K562 (cell line): ENCODE measurements at regions not wholly inside any gene's neighbourhood (a gene's known extent, or its start where the extent isn't known, plus 50 kb on each side); places are given as distances from the start of the nearest gene placed in this dataset.

ENCODE experiments used
- ATAC-seq: fragments of 200-7000 bp; cut with Tn5 transposase; 3 replicates; pipeline ENCODE4 v1.9.1; 2020; ENCODE audit warnings: moderate library complexity
- BruUV-seq: library from RNA; stranded (reverse); fragments of 400-500 nt; replicated peaks from 2 replicates; lab custom pipeline; 2021; lab: Mats Ljungman, UMichigan
- CTCF ChIA-PET: fragments of 300-600 bp; formaldehyde crosslinking; extraction: SDS; loops from one replicate; lab custom pipeline; 2021; ENCODE audit warnings: low intra/inter-chr PET ratio; lab: Yijun Ruan, JAX
- POLR2A ChIA-PET: fragments of 300-600, 350-650 bp; sonication (Branson Sonifier 250); formaldehyde crosslinking; extraction: SDS; loops from one replicate; lab custom pipeline; 2021; ENCODE audit warnings: antibody characterized with exemption, inconsistent platforms; lab: Yijun Ruan, JAX
- DNase-seq, 4 experiments: peaks; one replicate each; pipeline versions ENCODE4 v3.0.0 to v3.0.0-alpha.2; 2011 to 2018; ENCODE audit warnings: low spot score in 3 of 4, mixed read lengths in 3 of 4; ENCODE audit errors: extremely low read depth in 1 of 4
- FAIRE-seq: peaks from 2 replicates; lab custom pipeline; 2011; peaks lifted over from hg19 to GRCh38; lab: Jason Lieb, UNC
- H2AFZ ChIP-seq: 2 replicates; pipeline ENCODE4 v1.6.0; 2011; ENCODE audit warnings: low read depth, low read length, control low read depth, inconsistent platforms
- H3K27ac ChIP-seq: fragments of 200-600 bp; 3 replicates; pipeline ENCODE4 v1.8.0; 2011; ENCODE audit warnings: low read depth, mild to moderate bottlenecking, control low read depth, inconsistent platforms, low read length, moderate library complexity, mixed read lengths; ENCODE audit errors: extremely low read depth
- H3K27me3 ChIP-seq, 2 experiments: fragments of 300-600 bp in 1 of 2; 2 replicates in 1 of 2; 3 replicates in 1 of 2; pipeline versions ENCODE4 v1.6.0 to v1.8.0; 2011; ENCODE audit warnings: inconsistent platforms in 2 of 2, low read length in 2 of 2, mild to moderate bottlenecking in 1 of 2, mixed read lengths in 1 of 2, moderate library complexity in 1 of 2; ENCODE audit not compliant: control insufficient read depth in 2 of 2, insufficient read depth in 2 of 2
- H3K36me3 ChIP-seq: fragments of 300-600 bp; 3 replicates; pipeline ENCODE4 v1.8.0; 2011; ENCODE audit warnings: mild to moderate bottlenecking, low read length, inconsistent platforms; ENCODE audit not compliant: control insufficient read depth, insufficient read depth
- H3K4me1 ChIP-seq, 2 experiments: fragments of 200-600 bp in 1 of 2; replicated peaks in 1 of 2; 2 replicates in 1 of 2; 3 replicates in 1 of 2; pipeline versions ENCODE4 v1.5.1 to v1.8.0; 2011; ENCODE audit warnings: inconsistent platforms in 2 of 2, low read length in 2 of 2, mild to moderate bottlenecking in 1 of 2, mixed read lengths in 1 of 2, moderate library complexity in 1 of 2; ENCODE audit not compliant: control insufficient read depth in 2 of 2, insufficient read depth in 2 of 2
- H3K4me2 ChIP-seq: 2 replicates; pipeline ENCODE4 v1.6.1; 2011; ENCODE audit warnings: low read length, control low read depth, inconsistent platforms, mixed read lengths; ENCODE audit not compliant: insufficient read depth
- H3K4me3 ChIP-seq: fragments of 200-600 bp; sonication (generic), shearing (Covaris generic); 2 replicates; pipeline ENCODE4 v1.5.1; 2016; ENCODE audit warnings: control low read depth, inconsistent platforms
- H3K79me2 ChIP-seq: fragments of 200-600 bp; 3 replicates; pipeline ENCODE4 v1.8.0; 2011; ENCODE audit warnings: low read length, inconsistent platforms; ENCODE audit not compliant: control insufficient read depth, insufficient read depth
- H3K9ac ChIP-seq, 2 experiments: 2 replicates each; pipeline versions ENCODE4 v1.6.0 to v1.6.1; 2011; ENCODE audit warnings: low read depth in 2 of 2, low read length in 2 of 2, control low read depth in 1 of 2, inconsistent platforms in 1 of 2, mild to moderate bottlenecking in 1 of 2, mixed read lengths in 1 of 2; ENCODE audit not compliant: insufficient read depth in 1 of 2
- H3K9me1 ChIP-seq: one replicate; pipeline ENCODE4 v1.6.0; 2011; ENCODE audit warnings: inconsistent platforms, mild to moderate bottlenecking, low read length, moderate library complexity; ENCODE audit not compliant: control insufficient read depth, insufficient read depth
- H3K9me3 ChIP-seq: replicated peaks from 2 replicates; pipeline ENCODE4 v1.5.1; 2011; ENCODE audit warnings: low read depth, low read length, inconsistent platforms; ENCODE audit not compliant: control insufficient read depth, insufficient read depth
- H4K20me1 ChIP-seq: replicated peaks from 2 replicates; pipeline ENCODE4 v1.6.1; 2011; ENCODE audit warnings: low read length, inconsistent platforms, mixed read lengths; ENCODE audit not compliant: control insufficient read depth, insufficient read depth
- CHD4 ChIP-seq: fragments of 200-600 bp; sonication (generic); IDR thresholded peaks from 3 replicates; pipeline ENCODE4 v1.6.1; 2012; ENCODE audit warnings: low read depth, mild to moderate bottlenecking, mixed read lengths, low read length, inconsistent platforms; ENCODE audit not compliant: insufficient read depth, insufficient replicate concordance, poor library complexity, severe bottlenecking
- KAT7 ChIP-seq: sonication (generic); formaldehyde crosslinking; IDR thresholded peaks from 2 replicates; pipeline ENCODE4 v1.8.0; 2022; ENCODE audit warnings: missing genetic modification reagents, mild to moderate bottlenecking, borderline replicate concordance
- KDM2B ChIP-seq: fragments of 250-450 bp; sonication (Bioruptor Pico); IDR thresholded peaks from 2 replicates; pipeline ENCODE4 v1.8.0; 2021; ENCODE audit warnings: mild to moderate bottlenecking, moderate library complexity
- PHB2 ChIP-seq: fragments of 450-650 bp; IDR thresholded peaks from 2 replicates; pipeline ENCODE4 v1.6.1; 2017; ENCODE audit warnings: low read depth
- PHF20 ChIP-seq: fragments of 450-650 bp; IDR thresholded peaks from 2 replicates; pipeline ENCODE4 v1.6.1; 2018; ENCODE audit not compliant: partially characterized antibody
- SIRT6 ChIP-seq: IDR thresholded peaks from one replicate; pipeline ENCODE4 v1.6.1; 2012; ENCODE audit warnings: low read depth, mild to moderate bottlenecking, control low read depth, inconsistent platforms, low read length, moderate library complexity
- XRCC4 ChIP-seq: IDR thresholded peaks from one replicate; pipeline ENCODE4 v1.6.1; 2011; ENCODE audit not compliant: insufficient read depth, insufficient read length; ENCODE audit errors: extremely low read depth
- XRCC5 ChIP-seq: fragments of 200-400 bp; formaldehyde crosslinking; IDR thresholded peaks from 2 replicates; pipeline ENCODE4 v1.6.1; 2017; ENCODE audit warnings: low read depth, mild to moderate bottlenecking, low read length
- ZNF707 ChIP-seq: fragments of 250-450 bp; sonication (Bioruptor Pico); conservative IDR thresholded peaks from 2 replicates; pipeline ENCODE4 v1.8.0; 2022; ENCODE audit warnings: inconsistent platforms, mild to moderate bottlenecking, moderate library complexity
- whole genome bisulfite sequencing: fragments of 100-300 bp; shearing (Covaris generic); methylation state at CpG from one replicate; pipeline ENCODE4 v1.1.6; 2016; ENCODE audit warnings: low coverage, mixed read lengths; ENCODE audit not compliant: insufficient coverage; ENCODE audit errors: missing lambda C conversion rate; 5-methylcytosine and 5-hydroxymethylcytosine counted together
- in situ Hi-C: fragments of 300-500 bp; cut with MboI; formaldehyde crosslinking; loops from 4 replicates; pipeline ENCODE4 v1.15.0; 2018; ENCODE audit warnings: inconsistent platforms, mixed read lengths
- intact Hi-C: fragments of 100-400 bp; cut with micrococcal nuclease; formaldehyde crosslinking; loops from 2 replicates; pipeline ENCODE4 v1.14.2; 2022
- TF ChIP-seq, protein P1 (sequence below): sonication (generic); formaldehyde crosslinking; IDR thresholded peaks from 2 replicates; pipeline ENCODE4 v1.8.1; 2022; ENCODE audit warnings: missing genetic modification reagents
- TF ChIP-seq, protein P2 (sequence below): fragments of 450-650 bp; formaldehyde crosslinking; conservative IDR thresholded peaks from 2 replicates; pipeline ENCODE4 v1.4.0; 2022; ENCODE audit warnings: mild to moderate bottlenecking, missing genetic modification characterization
- TF ChIP-seq, protein P3 (sequence below): fragments of 250-450 bp; sonication (Bioruptor Pico); IDR thresholded peaks from 2 replicates; pipeline ENCODE4 v1.5.0; 2020; ENCODE audit warnings: mild to moderate bottlenecking, borderline replicate concordance

DNA sequence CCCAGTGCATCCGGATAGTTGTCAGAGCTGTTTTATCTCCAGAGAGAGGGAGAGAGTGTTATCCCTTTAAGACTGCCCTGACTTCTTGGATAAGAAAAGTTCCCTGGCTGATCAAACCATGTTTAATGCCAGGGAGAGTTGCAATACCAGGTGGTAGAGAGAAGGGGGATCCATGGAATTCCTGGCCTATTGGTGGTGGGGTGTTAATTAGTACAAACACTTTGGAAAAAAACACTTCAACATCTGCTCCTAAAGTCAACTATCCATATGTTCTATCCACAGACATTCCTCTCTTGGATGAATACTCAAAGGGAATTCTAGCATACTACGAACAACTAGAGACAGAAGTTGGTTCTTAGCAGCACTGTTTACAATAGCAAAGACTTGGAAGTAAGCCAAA is 307.2 kb downstream of the TCERG1L start:
- ATAC-seq = no peak
- Histone ChIP-seq H3K4me3 (no peak overlapping the region), H3K27ac (no peak overlapping the region), H4K20me1 (no peaks in the 10 kb centered on the region), H3K4me1 (no peaks in the 10 kb centered on the region), H3K79me2 (no peaks in the 10 kb centered on the region), H3K9me3 (no peaks in the 10 kb centered on the region), H3K9ac (no peak overlapping the region), H3K4me2 (no peak overlapping the region), H3K27me3 (no peaks in the 10 kb centered on the region), H3K9me1 (no peaks in the 10 kb centered on the region), H3K36me3 (no peaks in the 10 kb centered on the region), H2AFZ (no peak overlapping the region)
- TF ChIP-seq XRCC5 = no peak
- TF ChIP-seq CHD4 = no peak
- TF ChIP-seq SIRT6 = no peak
- TF ChIP-seq, protein P1, sequence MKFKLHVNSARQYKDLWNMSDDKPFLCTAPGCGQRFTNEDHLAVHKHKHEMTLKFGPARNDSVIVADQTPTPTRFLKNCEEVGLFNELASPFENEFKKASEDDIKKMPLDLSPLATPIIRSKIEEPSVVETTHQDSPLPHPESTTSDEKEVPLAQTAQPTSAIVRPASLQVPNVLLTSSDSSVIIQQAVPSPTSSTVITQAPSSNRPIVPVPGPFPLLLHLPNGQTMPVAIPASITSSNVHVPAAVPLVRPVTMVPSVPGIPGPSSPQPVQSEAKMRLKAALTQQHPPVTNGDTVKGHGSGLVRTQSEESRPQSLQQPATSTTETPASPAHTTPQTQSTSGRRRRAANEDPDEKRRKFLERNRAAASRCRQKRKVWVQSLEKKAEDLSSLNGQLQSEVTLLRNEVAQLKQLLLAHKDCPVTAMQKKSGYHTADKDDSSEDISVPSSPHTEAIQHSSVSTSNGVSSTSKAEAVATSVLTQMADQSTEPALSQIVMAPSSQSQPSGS (CRISPR knock-in tag) = no peak
- no peak for TF ChIP-seq PHB2
- no peak for TF ChIP-seq PHF20
- no peak for TF ChIP-seq KAT7 (CRISPR knock-in tag)
- TF ChIP-seq, protein P2, sequence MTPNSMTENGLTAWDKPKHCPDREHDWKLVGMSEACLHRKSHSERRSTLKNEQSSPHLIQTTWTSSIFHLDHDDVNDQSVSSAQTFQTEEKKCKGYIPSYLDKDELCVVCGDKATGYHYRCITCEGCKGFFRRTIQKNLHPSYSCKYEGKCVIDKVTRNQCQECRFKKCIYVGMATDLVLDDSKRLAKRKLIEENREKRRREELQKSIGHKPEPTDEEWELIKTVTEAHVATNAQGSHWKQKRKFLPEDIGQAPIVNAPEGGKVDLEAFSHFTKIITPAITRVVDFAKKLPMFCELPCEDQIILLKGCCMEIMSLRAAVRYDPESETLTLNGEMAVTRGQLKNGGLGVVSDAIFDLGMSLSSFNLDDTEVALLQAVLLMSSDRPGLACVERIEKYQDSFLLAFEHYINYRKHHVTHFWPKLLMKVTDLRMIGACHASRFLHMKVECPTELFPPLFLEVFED (CRISPR knock-in tag) = no peak
- TF ChIP-seq, protein P3, sequence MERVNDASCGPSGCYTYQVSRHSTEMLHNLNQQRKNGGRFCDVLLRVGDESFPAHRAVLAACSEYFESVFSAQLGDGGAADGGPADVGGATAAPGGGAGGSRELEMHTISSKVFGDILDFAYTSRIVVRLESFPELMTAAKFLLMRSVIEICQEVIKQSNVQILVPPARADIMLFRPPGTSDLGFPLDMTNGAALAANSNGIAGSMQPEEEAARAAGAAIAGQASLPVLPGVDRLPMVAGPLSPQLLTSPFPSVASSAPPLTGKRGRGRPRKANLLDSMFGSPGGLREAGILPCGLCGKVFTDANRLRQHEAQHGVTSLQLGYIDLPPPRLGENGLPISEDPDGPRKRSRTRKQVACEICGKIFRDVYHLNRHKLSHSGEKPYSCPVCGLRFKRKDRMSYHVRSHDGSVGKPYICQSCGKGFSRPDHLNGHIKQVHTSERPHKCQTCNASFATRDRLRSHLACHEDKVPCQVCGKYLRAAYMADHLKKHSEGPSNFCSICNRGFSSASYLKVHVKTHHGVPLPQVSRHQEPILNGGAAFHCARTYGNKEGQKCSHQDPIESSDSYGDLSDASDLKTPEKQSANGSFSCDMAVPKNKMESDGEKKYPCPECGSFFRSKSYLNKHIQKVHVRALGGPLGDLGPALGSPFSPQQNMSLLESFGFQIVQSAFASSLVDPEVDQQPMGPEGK (CRISPR knock-in tag) = no peak
- TF ChIP-seq XRCC4 = no peak
- TF ChIP-seq KDM2B (CRISPR knock-in tag) = no peak
- TF ChIP-seq ZNF707 (CRISPR knock-in tag) = no peak
- DNase-seq = no peak
- intact Hi-C loops = no loop called here
- no peak for FAIRE-seq
- ChIA-PET POLR2A (no interaction called here), CTCF (no interaction called here)
- 0% methylated on average over 2 of the region's 2 CpGs for WGBS
- no TSS peak for BruUV-seq
- in situ Hi-C loops = no loop called here
